H1 (cell line): ENCODE measurements at regions not wholly inside any gene's neighbourhood (a gene's known extent, or its start where the extent isn't known, plus 50 kb on each side); places are given as distances from the start of the nearest gene placed in this dataset.

ENCODE experiments used
- BACH1 ChIP-seq: IDR thresholded peaks from 2 replicates; pipeline ENCODE4 v1.6.1; 2012; ENCODE audit warnings: low read length, improper control_type of control experiment
- CHD1 ChIP-seq: IDR thresholded peaks from 2 replicates; pipeline ENCODE4 v1.6.1; 2012; ENCODE audit warnings: low read depth, low read length, improper control_type of control experiment
- CTCF ChIP-seq, 3 experiments: IDR thresholded peaks; 1 replicate in 2 of 3; 2 replicates in 1 of 3; pipeline versions ENCODE4 v1.5.1 to v1.6.1; 2011; ENCODE audit warnings: low read length in 3 of 3, mild to moderate bottlenecking in 3 of 3, inconsistent platforms in 2 of 3, low read depth in 1 of 3, moderate library complexity in 1 of 3; ENCODE audit not compliant: insufficient read depth in 1 of 3; ENCODE audit errors: control extremely low read depth in 1 of 3
- FOSL1 ChIP-seq: IDR thresholded peaks from 2 replicates; pipeline ENCODE4 v1.6.1; 2011; ENCODE audit warnings: mild to moderate bottlenecking, low read depth, low read length, moderate library complexity; ENCODE audit not compliant: insufficient read depth
- JUN ChIP-seq: IDR thresholded peaks from 2 replicates; pipeline ENCODE4 v1.6.1; 2011; ENCODE audit warnings: low read depth, mild to moderate bottlenecking, improper control_type of control experiment, low read length
- NRF1 ChIP-seq: IDR thresholded peaks from 2 replicates; pipeline ENCODE4 v1.6.1; 2011; ENCODE audit warnings: mild to moderate bottlenecking, low read depth, low read length, improper control_type of control experiment
- SAP30 ChIP-seq: fragments of 300-600 bp; sonication (generic); IDR thresholded peaks from 2 replicates; pipeline ENCODE4 v1.7.1; 2012; ENCODE audit warnings: low read length, moderate library complexity, mild to moderate bottlenecking, inconsistent platforms; ENCODE audit not compliant: insufficient read depth, insufficient replicate concordance
- SIRT6 ChIP-seq: IDR thresholded peaks from one replicate; pipeline ENCODE4 v1.7.1; 2012; ENCODE audit warnings: low read length, inconsistent platforms
- SIX5 ChIP-seq: IDR thresholded peaks from 2 replicates; pipeline ENCODE4 v1.6.1; 2011; ENCODE audit warnings: mild to moderate bottlenecking, low read depth, low read length
- ZNF274 ChIP-seq: IDR thresholded peaks from 2 replicates; pipeline ENCODE4 v1.7.0; 2012; ENCODE audit warnings: low read length, borderline replicate concordance; ENCODE audit errors: extremely low read depth

GRCh38 chrX:39582976-39583375 lies 514.8 kb downstream of the BCOR start (continued):
- no peak for TF ChIP-seq BACH1
- TF ChIP-seq CTCF (IDR thresholded peaks at IDR 0.05; ENCODE audit: control extremely low read depth in 1 of 3, insufficient read depth in 1 of 3, low read depth in 1 of 3, low read length in 3 of 3), result no peak
- TF ChIP-seq FOSL1, result no peak
- no peak for TF ChIP-seq SIRT6
- no peak for TF ChIP-seq ZNF274
- no peak for TF ChIP-seq NRF1
- TF ChIP-seq CHD1, result no peak
- TF ChIP-seq SAP30, result no peak
- TF ChIP-seq JUN, result no peak
- TF ChIP-seq SIX5, result no peak
